ENCODE measurements at regions not wholly inside any gene's neighbourhood (a gene's known extent, or its start where the extent isn't known, plus 50 kb on each side); places are given as distances from the start of the nearest gene placed in this dataset.

- no peak for TF ChIP-seq CTCF (IDR thresholded peaks at IDR 0.05; ENCODE audit: low read length)
- no peak for TF ChIP-seq EZH2phosphoT487 (IDR thresholded peaks at IDR 0.05; ENCODE audit: low read length)
- no peak for TF ChIP-seq EZH2 (optimal IDR thresholded peaks at IDR 0.05; ENCODE audit: low read depth, low read length)
These were observed 358.8 kb upstream of the CCL2 start for GRCh38 chr17:33896263-33896662.

Data from MM.1S (cell line).